ENCODE measurements at regions not wholly inside any gene's neighbourhood (a gene's known extent, or its start where the extent isn't known, plus 50 kb on each side); places are given as distances from the start of the nearest gene placed in this dataset.
"Not testable (repeated sequence)": the region's sequence is repeated elsewhere in the genome, so short reads cannot be mapped to it uniquely, and the experiment has no call there.

DNA sequence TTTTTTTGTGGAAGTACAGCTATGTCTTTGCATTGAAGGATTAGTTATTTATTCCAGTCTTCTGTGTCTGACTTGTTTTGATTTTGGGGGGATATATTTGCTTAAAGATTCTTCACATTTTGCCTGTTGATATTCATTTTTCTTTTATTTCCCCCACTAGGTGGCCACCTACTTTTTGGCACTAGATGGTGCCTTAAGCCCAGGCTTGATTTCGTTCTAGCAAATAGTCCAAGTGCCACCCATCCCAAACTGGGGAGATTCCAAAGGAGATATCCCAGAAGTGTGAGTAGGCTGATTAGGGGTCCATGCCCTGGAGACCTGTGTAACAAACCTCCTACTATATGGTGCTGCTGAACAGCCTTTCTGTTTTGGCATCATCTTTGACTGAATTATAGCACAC lies 80.0 kb upstream of the SPATA16 start:
- DNase-seq (ENCODE audit: low read depth in 3 of 3, low spot score in 2 of 3), result no peak

DNA sequence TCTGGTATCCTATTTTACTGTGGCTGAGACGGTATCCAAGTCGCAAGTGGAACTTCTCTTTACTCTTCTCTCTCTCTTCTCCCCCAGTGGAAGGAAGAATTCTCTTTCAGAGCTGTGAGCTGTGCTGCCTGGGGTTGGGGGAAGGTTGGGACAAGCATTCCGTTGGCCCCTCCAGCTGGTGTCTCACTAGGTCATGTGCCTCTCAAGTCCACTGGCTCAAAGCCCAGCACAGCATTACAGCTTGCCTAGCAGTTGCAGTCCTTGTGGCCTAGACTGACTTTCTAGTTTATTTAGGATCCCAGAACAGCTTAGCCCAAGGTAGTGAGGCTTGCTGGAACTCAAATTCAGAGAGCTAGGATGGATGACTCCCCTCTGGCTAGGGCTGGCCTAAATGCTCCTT lies 76.1 kb upstream of the SPATA16 start:
- DNase-seq (ENCODE audit: low read depth in 3 of 3, low spot score in 2 of 3), result no peak

DNA sequence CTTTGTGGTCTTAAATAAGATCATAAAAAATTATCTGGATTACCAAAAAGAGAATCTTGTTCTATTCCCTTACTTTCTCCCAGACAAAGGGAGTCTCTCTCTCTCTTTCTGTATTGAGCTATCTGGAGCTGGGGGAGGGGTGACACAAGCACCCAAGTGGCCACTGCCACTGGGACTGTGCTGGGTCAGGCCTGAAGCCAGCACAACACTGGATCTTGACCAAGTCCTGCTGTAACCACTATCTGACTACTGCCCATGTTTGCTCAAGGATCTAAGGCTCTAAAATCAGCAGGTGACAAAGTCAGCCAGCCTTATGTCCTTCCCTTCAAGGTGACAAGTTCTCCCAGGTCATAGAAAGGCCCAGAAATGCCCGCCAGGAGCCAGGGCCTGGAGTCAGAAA lies 75.0 kb upstream of the SPATA16 start:
- no peak for DNase-seq (ENCODE audit: low read depth in 3 of 3, low spot score in 2 of 3)

DNA sequence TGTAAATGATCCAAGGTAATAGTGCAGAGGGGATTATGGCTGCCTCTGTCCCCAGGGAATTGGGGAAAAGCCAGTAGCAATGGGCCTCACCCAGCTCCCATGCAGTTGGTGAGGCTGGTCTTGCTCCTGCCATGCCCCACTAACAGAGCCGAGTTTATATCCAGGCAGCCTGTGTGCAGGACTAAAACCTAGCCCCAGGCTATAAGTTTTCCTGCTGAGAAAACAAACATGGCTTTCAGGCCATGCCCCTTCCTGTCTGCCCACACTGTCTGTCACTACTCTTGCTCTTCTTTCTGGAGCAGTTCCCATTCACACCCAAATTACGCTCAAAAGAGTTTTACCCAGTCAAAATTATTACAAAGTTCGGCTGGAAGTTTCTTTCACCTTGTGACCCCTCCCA lies 73.5 kb upstream of the SPATA16 start:
- DNase-seq (ENCODE audit: low read depth in 3 of 3, low spot score in 2 of 3), result no peak

DNA sequence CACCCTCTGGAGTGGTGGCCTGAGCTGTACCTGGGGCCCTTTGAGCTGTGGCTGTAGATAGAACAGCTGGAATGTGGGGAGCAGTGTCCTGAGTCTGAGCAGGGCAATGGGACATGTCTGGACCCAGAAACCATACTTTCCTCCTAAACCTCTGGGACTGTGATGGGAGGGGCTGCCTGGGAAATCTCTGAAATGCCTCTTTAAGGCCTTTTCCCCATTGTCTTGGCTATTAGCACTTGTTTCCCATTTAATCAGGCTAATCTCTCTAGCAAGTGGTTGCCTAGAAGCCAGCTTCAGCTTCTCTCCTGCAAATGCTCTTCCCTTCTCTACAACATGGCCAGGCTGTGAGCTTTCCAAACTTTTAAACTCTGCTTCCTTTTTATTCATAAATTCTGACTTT lies 58.5 kb upstream of the SPATA16 start:
- DNase-seq (ENCODE audit: low read depth in 3 of 3, low spot score in 2 of 3), result no peak

DNA sequence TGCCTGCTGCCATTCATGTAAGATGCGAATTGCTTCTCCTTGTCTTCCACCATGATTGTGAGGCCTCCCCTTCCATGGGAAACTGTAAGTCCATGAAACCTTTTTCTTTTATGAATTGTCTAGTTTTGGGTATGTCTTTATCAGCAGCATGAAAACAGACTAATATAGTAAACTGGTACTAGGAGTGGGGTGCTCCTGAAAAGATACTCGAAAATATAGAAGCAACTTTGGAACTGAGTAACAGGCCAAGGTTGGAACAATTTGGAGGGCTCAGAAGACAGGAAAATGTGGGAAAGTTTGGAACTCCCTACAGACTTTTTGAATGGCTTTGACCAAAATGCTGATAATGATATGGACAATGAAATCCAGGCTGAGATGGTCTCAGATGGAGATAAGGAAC lies 53.8 kb upstream of the SPATA16 start:
- DNase-seq (ENCODE audit: low read depth in 3 of 3, low spot score in 2 of 3), result not testable (repeated sequence)

DNA sequence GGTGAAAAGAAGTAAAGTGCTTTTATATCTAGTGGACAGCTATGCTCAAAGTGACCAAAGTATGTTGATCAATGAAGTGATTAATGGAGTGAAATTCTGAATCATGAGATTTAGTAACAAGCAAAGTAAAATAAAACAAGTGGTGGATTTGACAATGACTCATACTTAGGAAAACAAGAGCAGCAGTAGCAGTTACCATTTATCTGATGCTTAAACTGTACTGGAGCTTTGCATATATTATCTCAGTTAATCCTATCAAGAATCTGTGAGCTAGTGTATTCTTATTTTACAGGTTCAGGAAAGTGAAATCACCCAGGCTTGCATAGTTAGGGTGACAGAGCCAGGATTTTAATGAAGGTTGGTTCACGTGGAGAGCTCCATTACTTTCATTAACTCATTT lies 50.6 kb upstream of the SPATA16 start:
- DNase-seq (ENCODE audit: low read depth in 3 of 3, low spot score in 2 of 3), result no peak

Data from right renal cortex interstitium (tissue), 3 donors.